ENCODE measurements at regions not wholly inside any gene's neighbourhood (a gene's known extent, or its start where the extent isn't known, plus 50 kb on each side); places are given as distances from the start of the nearest gene placed in this dataset.

DNA sequence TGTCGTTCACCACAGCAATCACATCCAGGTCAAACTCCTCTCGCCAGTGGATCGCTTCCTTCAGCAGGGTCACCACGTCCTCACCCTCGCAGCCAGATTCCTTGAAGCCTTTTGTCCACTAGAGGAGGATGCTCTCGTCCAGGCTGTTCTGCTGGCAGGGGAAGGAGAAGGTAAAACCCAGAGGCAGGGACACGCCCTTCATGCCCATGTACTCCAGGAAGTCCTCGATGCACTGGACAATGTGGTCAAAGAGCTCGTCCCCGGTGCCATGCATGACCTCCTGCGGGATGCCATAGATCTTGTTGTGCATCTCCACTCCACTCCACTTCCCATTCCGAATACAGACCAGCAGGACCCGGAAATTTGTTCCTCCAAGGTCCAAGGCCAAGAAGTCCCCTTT lies 152.4 kb downstream of the TENT5D start:
- TF ChIP-seq, protein P1, sequence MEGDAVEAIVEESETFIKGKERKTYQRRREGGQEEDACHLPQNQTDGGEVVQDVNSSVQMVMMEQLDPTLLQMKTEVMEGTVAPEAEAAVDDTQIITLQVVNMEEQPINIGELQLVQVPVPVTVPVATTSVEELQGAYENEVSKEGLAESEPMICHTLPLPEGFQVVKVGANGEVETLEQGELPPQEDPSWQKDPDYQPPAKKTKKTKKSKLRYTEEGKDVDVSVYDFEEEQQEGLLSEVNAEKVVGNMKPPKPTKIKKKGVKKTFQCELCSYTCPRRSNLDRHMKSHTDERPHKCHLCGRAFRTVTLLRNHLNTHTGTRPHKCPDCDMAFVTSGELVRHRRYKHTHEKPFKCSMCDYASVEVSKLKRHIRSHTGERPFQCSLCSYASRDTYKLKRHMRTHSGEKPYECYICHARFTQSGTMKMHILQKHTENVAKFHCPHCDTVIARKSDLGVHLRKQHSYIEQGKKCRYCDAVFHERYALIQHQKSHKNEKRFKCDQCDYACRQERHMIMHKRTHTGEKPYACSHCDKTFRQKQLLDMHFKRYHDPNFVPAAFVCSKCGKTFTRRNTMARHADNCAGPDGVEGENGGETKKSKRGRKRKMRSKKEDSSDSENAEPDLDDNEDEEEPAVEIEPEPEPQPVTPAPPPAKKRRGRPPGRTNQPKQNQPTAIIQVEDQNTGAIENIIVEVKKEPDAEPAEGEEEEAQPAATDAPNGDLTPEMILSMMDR (IDR thresholded peaks at IDR 0.05): no peak
- TF ChIP-seq SIN3A (IDR thresholded peaks at IDR 0.05; ENCODE audit: borderline replicate concordance, insufficient read depth, low read depth, low read length): no peak
